NCI-H82 (cell line): ENCODE measurements at regions not wholly inside any gene's neighbourhood (a gene's known extent, or its start where the extent isn't known, plus 50 kb on each side); places are given as distances from the start of the nearest gene placed in this dataset.
"Not testable (repeated sequence)": the region's sequence is repeated elsewhere in the genome, so short reads cannot be mapped to it uniquely, and the experiment has no call there.

Experiments used
- DNase-seq: peaks from one replicate; lab custom pipeline; 2025; lab: John Stamatoyannopoulos, UW

DNA sequence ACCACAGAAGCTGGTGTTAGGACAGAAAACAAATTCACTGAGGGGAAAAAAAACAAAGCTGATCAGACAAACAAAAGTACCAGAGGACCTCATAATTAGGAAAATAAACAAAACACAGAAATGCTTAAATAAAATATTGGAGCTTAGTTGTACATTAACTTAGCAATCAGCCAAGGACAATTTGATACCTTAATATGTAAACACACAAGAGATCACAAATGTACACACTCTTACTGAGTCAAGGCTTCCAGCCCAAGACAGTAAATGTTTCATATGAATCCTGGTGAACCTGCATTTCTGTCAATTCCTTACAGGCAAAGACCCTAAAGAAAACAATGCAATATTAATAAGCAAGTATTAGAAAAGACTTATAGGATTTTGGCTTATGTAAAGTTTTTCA, 62.0 kb upstream of the SPTLC3 start:
- DNase-seq, result no peak

DNA sequence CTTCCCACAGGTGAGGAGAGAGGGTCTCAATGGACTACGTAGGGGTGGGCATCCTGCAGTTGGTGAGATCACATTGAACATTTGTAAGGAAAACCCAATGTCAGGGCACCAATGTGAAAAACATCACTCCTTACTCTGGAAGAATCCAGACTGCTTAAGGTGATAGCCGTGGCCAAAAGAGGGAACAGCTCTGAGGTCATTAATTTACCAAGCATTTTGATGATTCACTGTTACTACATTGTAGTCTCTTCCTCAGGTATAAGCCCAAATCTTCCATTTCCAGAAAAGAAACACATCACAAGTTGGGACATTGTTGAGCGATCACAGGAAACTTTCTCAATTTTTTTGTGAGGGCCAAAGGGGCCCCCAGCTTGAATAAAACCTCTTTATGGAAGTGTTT, 61.1 kb upstream of the SPTLC3 start:
- no peak for DNase-seq

DNA sequence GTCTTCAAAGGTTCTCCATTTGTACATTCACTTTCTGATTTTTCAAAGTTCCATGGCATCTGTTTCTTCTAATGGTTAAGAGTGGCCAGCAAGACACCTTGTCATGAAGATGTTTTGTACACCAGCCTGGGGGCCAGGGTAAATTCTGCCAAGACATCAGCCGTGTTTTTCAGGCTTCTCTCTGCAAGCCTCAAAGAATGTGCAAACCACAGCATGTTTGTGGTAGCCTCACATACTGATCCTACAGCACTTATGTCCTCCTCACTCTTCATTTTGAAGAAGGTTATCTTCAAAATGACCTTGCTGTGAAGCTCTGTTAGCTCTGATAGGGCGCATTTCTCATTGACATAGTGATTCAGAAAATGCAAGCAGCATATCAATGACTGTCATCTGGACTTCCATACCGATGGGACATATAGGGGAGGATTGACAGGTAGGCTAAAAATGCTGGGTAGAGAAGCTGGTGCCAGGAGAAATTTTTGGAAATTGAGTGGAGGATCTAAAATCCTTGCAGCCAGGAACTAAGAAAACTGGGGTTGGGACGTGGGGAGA, 59.3 kb upstream of the SPTLC3 start:
- DNase-seq, result no peak

DNA sequence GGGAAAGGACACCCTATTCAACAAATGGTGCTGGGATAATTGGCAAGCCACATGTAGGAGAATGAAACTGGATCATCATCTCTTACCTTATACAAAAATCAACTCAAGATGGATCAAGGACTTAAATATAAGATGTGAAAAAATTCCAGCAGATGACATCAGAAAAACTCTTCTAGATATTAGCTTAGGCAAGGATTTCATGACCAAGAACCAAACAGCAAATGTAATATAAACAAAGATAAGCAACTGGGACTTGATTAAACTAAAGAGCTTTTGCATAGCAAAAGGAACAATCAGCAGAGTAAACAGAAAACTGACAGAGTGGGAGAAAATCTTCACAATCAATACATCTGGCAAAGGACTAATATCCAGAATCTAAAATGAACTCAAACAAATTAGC, 54.5 kb upstream of the SPTLC3 start:
- DNase-seq, result not testable (repeated sequence)

DNA sequence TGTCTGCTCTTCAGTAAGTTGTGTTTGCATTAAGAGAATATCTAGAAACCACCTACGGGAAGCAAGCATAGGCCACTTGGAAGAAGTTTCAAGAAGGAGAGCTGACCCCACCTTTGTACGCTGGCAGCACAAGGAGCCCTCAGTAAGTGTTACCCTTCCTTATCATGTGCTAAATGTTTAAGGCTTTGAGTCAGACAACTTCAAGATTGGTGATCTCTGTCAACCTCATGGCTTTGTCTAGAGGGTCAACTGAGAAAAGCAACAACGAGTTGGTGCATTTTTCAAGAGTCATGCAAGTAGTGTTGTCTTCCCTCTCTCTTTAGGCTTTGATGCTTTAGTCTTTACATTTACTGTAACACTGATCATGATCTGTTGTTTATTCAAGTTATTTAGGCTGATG, 53.2 kb upstream of the SPTLC3 start:
- DNase-seq, result no peak

DNA sequence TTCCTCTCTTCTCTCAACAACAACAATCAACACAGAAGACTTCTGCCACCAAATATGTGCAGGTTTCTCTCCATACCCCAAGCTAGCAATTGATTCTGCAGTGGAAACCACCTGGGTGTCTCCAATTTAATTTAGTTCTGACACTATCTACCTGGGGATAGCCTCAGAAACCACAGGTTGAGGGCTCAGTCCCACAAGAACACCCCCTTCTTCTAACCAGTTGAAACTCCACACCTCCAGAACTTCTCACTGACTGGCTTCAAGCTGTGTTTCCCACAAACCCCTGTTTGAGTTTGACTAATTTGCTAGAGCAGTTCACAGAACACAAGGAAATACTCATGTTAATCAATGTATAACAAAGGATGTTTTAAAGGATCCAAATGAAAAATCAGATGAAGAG, 52.5 kb upstream of the SPTLC3 start:
- DNase-seq, result no peak

DNA sequence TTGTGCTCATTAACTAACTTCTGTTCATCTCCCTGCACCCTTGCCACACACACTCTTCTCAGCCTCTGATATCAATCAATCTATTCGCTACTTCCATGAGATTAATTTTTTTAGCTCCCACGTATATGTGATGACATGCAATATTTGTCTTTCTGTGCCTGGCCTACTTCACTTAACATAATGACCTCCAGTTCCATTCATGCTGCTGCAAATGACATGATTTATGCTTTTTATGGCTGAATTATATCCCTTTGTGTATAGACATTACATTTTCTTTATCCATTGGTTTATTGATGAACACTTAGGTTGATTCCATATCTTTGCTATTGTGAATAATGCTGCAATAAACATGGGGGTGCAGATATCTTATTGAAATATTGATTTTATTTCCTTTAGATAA, 50.8 kb upstream of the SPTLC3 start:
- no peak for DNase-seq
